ENCODE measurements at regions not wholly inside any gene's neighbourhood (a gene's known extent, or its start where the extent isn't known, plus 50 kb on each side); places are given as distances from the start of the nearest gene placed in this dataset.
"Not testable (repeated sequence)": the region's sequence is repeated elsewhere in the genome, so short reads cannot be mapped to it uniquely, and the experiment has no call there.

GRCh38 chr21:22813201-22813600, 1815.0 kb downstream of the NCAM2 start:
- no peak overlapping the region for H3K4me3 Mint-ChIP-seq (ENCODE audit: unreplicated experiment)
- BruUV-seq (replicated peaks) = no TSS peak
- H3K36me3 Mint-ChIP-seq (ENCODE audit: insufficient read depth, unreplicated experiment) = no peaks in the 10 kb centered on the region
- H3K27me3 Mint-ChIP-seq (ENCODE audit: insufficient read depth, unreplicated experiment) = no peaks in the 10 kb centered on the region
- intact Hi-C loops (cut with micrococcal nuclease) = no loop called here
- no peak overlapping the region for H3K27ac Mint-ChIP-seq (ENCODE audit: low read depth, unreplicated experiment)
- CTCF ChIA-PET = no interaction called here
- DNase-seq (ENCODE audit: unreplicated experiment) = no peak
- POLR2A ChIA-PET = no interaction called here
- no peaks in the 10 kb centered on the region for H3K4me1 Mint-ChIP-seq (ENCODE audit: insufficient read depth, unreplicated experiment)
- TF ChIP-seq, protein P1, sequence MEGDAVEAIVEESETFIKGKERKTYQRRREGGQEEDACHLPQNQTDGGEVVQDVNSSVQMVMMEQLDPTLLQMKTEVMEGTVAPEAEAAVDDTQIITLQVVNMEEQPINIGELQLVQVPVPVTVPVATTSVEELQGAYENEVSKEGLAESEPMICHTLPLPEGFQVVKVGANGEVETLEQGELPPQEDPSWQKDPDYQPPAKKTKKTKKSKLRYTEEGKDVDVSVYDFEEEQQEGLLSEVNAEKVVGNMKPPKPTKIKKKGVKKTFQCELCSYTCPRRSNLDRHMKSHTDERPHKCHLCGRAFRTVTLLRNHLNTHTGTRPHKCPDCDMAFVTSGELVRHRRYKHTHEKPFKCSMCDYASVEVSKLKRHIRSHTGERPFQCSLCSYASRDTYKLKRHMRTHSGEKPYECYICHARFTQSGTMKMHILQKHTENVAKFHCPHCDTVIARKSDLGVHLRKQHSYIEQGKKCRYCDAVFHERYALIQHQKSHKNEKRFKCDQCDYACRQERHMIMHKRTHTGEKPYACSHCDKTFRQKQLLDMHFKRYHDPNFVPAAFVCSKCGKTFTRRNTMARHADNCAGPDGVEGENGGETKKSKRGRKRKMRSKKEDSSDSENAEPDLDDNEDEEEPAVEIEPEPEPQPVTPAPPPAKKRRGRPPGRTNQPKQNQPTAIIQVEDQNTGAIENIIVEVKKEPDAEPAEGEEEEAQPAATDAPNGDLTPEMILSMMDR (IDR thresholded peaks at IDR 0.05; ENCODE audit: unreplicated experiment) = no peak
- H3K9me3 Mint-ChIP-seq (ENCODE audit: unreplicated experiment) = no peaks in the 10 kb centered on the region

DNA sequence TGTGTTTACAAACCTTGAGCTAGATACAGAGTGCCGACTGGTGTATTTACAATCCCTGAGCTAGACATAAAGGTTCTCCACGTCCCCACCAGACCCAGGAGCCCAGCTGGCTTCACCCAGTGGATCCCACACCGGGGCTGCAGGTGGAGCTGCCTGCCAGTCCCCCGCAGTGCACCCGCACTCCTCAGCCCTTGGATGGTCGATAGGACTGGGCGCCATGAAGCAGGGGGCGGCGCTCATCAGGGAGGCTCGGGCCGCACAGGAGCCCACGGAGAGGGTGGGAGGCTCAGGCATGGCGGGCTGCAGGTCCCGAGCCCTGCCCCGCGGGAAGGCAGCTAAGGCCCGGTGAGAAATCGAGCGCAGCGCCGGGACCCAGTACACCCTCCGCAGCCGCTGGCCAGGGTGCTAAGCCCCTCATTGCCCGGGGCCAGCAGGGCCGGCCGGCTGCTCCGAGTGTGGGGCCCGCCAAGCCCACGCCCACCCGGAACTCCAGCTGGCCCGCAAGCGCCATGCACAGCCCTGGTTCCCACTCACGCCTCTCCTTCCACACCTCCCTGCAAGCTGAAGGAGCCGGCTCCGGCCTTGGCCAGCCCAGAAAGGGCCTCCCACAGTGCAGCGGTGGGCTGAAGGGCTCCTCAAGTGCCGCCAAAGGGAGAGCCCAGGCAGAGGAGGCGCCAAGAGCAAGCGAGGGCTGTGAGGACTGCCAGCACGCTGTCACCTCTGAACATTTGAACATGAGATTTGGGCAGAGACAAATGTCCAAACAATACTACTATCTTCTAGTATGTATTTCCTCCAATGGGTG, 1820.7 kb downstream of the NCAM2 start:
- CTCF ChIA-PET; H3K36me3 Mint-ChIP-seq (ENCODE audit: insufficient read depth, unreplicated experiment); H3K27me3 Mint-ChIP-seq (ENCODE audit: insufficient read depth, unreplicated experiment); POLR2A ChIA-PET; H3K27ac Mint-ChIP-seq (ENCODE audit: low read depth, unreplicated experiment); DNase-seq (ENCODE audit: unreplicated experiment); intact Hi-C loops (cut with micrococcal nuclease); H3K4me3 Mint-ChIP-seq (ENCODE audit: unreplicated experiment); BruUV-seq (replicated peaks); H3K4me1 Mint-ChIP-seq (ENCODE audit: insufficient read depth, unreplicated experiment): not testable (repeated sequence)
- peaks cover 13% of the 10 kb centered on the region for H3K9me3 Mint-ChIP-seq (ENCODE audit: unreplicated experiment)

GRCh38 chr21:22827422-22827821, 1829.2 kb downstream of the NCAM2 start:
- Mint-ChIP-seq H3K4me1 (ENCODE audit: insufficient read depth, unreplicated experiment) (no peaks in the 10 kb centered on the region), H3K27ac (ENCODE audit: low read depth, unreplicated experiment) (no peak overlapping the region), H3K36me3 (ENCODE audit: insufficient read depth, unreplicated experiment) (no peaks in the 10 kb centered on the region), H3K27me3 (ENCODE audit: insufficient read depth, unreplicated experiment) (no peaks in the 10 kb centered on the region), H3K4me3 (ENCODE audit: unreplicated experiment) (no peak overlapping the region), H3K9me3 (ENCODE audit: unreplicated experiment) (peaks cover 29% of the 10 kb centered on the region)
- DNase-seq (ENCODE audit: unreplicated experiment) = no peak
- TF ChIP-seq, protein P1 (IDR thresholded peaks at IDR 0.05; ENCODE audit: unreplicated experiment) = no peak
- ChIA-PET POLR2A (no interaction called here), CTCF (no interaction called here)
- BruUV-seq (replicated peaks) = no TSS peak
- intact Hi-C loops (cut with micrococcal nuclease) = no loop called here

DNA sequence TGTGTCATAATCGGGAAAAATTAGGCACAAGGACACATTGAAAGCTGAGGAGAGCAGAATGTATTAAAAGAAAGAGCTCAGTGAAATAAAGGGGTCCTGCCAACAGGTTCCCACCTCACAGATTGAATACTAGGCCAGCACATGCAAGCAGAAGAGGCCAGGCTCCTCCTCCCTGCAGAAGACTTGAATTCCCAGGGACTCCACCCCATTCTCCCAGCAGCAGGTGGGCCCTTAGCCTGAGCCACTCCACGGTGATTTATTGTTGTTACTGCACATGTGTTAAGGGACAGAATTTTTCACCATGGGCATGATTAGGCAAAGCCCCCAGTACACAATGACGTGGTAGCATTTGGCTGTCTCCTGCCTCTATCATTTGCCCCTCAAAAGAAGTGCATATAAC, 1844.7 kb downstream of the NCAM2 start:
- Mint-ChIP-seq H3K27ac (ENCODE audit: low read depth, unreplicated experiment) (no peak overlapping the region), H3K9me3 (ENCODE audit: unreplicated experiment) (peaks cover 5% of the 10 kb centered on the region), H3K4me1 (ENCODE audit: insufficient read depth, unreplicated experiment) (no peaks in the 10 kb centered on the region), H3K36me3 (ENCODE audit: insufficient read depth, unreplicated experiment) (no peaks in the 10 kb centered on the region), H3K27me3 (ENCODE audit: insufficient read depth, unreplicated experiment) (no peaks in the 10 kb centered on the region), H3K4me3 (ENCODE audit: unreplicated experiment) (no peak overlapping the region)
- intact Hi-C loops (cut with micrococcal nuclease) = no loop called here
- BruUV-seq (replicated peaks) = no TSS peak
- ChIA-PET CTCF (interaction anchor here (0.6 kb wide), 2 partner anchors 68 to 316 kb away, joined by 3 to 4 read pairs; no protein-coding TSS in a partner anchor), POLR2A (no interaction called here)
- DNase-seq (ENCODE audit: unreplicated experiment) = no peak
- TF ChIP-seq, protein P1 (IDR thresholded peaks at IDR 0.05; ENCODE audit: unreplicated experiment) = no peak
